LNCAP (cell line): ENCODE measurements at regions not wholly inside any gene's neighbourhood (a gene's known extent, or its start where the extent isn't known, plus 50 kb on each side); places are given as distances from the start of the nearest gene placed in this dataset.

Experiments
- TF ChIP-seq, protein P1 (sequence below): fragments of 450-650 bp; IDR thresholded peaks from 2 replicates; pipeline ENCODE4 v1.5.1; 2017; ENCODE audit warnings: mild to moderate bottlenecking

DNA sequence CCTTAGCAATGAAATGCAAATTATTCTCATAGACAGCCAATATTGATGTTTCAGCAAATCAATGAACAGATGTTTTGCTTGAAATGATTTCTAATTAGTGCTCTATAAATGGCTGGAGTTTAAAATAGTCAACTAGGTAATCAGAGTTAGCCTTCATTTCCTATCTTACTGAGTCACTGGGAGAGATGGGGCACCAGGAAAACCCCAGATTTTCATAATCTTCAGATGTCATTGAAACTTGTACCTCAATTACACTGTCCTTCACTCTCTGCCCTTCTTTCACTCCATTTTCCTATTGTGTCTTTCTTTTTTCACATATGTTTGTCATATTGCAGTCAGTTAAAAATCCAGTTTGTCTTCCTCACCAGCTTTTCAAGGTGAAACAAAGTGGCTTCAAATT lies 92.7 kb downstream of the C12orf75 start:
- TF ChIP-seq, protein P1, sequence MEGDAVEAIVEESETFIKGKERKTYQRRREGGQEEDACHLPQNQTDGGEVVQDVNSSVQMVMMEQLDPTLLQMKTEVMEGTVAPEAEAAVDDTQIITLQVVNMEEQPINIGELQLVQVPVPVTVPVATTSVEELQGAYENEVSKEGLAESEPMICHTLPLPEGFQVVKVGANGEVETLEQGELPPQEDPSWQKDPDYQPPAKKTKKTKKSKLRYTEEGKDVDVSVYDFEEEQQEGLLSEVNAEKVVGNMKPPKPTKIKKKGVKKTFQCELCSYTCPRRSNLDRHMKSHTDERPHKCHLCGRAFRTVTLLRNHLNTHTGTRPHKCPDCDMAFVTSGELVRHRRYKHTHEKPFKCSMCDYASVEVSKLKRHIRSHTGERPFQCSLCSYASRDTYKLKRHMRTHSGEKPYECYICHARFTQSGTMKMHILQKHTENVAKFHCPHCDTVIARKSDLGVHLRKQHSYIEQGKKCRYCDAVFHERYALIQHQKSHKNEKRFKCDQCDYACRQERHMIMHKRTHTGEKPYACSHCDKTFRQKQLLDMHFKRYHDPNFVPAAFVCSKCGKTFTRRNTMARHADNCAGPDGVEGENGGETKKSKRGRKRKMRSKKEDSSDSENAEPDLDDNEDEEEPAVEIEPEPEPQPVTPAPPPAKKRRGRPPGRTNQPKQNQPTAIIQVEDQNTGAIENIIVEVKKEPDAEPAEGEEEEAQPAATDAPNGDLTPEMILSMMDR, result no peak

DNA sequence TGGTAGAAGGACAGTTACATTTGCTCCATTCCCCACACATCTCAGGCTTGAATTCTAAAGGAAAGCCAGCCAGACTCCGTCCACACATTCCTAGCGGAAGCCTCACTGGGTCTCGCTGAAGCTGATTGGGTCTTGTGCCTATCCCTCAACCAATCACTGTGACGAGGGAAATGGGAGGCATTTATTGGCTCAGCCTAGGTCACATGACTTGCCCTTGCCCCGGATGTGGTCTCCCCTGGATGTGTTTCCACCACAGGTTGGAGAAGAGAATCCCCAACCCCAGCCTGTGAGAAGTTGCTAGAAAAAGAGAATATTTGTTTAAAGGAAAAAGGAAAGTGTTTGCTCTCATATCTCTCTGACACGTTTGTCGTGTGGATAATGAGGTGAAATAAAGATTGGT lies 93.4 kb downstream of the C12orf75 start:
- TF ChIP-seq, protein P1, result no peak

DNA sequence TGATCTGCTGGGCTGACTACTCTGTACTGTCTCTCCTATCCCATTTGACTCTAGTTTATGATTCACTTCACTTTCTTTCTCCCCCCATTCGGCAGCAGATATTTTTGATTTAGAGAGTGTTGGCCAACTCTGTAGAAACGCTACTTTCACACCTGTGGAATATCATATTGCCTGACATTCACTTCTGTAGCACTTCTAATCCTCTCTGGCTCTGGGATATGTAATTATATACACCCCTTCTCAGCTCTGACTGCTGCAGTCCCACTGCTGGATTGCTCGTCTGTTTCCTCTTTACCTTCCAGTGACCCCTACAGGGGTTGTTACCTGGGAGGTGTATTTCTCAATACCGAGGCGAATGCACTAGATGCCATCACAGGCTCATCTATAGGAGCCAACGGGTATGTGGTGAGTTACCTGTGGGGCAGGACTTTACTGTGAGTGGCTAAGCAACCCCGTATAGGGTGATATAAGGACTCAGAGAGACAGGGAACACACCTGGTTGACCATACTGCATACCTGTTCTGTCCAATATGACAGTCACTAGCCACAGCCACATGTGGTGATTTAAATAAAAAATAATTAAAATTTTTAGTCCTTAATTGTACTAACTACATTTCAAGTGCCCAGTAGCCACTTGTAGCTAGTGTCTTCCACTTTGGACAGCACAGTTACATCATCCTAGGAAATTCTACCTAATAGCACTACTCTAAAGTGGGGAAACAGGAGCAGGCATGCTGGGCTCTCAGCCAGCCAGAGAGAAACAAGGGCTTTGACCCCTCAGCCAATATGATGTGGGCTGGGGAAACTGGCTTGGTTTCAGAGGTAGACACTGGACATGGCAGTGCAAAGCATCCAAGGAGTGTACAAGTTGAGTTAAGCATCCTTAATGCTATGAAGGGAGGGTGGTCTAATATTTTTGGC lies 95.0 kb downstream of the C12orf75 start:
- TF ChIP-seq, protein P1, result no peak

DNA sequence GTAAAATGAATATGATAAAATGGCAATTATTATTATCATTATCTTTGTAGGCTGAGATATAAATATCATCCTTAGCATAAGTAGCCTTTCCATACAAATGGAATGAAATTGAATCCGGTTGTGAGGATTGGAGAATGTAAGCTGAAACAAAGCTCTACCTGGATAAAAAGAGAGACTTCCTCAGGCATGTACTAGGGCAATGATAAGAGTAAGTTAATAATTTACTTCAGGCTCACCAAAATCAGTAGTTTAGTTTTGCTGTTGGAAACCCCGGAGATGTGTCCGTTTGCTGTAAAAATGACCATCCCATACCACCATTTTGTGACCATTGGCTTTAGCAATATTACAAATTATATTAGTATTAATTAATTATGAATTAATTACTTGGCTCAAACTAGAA lies 96.3 kb downstream of the C12orf75 start:
- TF ChIP-seq, protein P1, result no peak

DNA sequence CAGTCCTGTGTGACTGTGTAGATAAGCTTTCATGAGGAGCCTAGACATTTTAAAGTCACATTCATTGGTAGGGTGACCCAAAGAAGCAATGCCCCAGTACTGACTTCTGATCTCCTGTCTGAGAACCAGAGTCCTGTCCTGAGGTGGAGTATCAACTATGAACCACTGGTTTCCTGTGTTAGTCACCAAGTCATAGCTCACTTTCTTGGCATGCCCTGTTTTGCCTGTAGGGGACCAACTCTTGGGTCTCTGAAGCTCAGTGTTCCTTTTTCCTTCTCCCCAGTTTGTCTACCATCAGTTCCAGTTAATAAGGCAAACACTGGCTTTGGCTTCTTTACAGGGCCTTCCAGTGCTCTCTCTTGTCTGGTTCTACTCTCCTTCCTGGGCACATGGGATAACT lies 97.4 kb downstream of the C12orf75 start:
- TF ChIP-seq, protein P1, result no peak

DNA sequence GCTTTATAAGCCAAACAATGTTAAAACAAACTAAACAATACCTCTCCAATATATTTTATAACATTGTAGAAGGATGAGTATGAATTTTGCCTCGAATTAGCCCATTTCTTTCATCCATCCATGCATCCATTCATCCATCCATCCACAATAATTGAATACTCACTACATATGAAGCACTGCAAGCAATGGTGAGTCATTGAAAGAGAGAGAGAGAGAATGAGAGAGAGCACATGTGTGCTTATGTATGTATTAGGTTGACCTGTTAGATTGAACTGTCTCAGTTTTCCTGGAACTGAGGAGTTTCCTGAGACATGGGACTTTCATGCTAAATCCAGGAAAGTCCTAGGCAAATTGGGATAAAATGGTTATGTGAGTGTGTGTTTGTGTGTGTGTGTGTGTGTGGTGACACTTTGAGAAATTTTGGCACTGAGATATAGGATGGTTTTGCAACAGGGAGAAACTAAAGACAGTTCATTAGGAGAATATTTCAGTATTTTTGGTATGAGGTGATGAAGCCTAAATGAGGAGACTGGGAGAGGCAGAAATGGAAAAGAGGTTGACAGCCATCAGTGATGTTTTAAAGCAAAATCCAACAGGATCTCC lies 98.4 kb downstream of the C12orf75 start:
- TF ChIP-seq, protein P1, result no peak

DNA sequence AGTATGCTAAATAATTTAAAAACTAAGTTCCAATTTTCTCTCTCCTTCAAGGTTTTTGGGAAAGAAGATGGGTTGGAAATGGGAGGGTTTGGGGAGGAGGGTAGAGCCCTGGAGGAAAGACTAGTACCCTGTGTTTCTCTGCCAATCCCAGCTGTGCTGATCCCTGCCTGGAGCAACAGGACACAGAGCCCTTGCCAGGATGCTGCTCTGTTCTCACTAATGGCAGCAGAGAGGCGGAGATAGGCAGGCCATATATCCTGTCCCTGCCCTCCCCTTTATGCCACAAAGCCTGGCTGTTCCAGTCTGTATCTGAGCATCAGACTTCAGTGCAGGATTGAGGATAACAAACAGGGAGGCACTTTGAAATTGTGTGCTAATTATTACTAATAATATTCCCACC lies 99.0 kb downstream of the C12orf75 start:
- TF ChIP-seq, protein P1, result no peak
